Astrocyte (in vitro differentiated cells and primary cell): ENCODE measurements at regions not wholly inside any gene's neighbourhood (a gene's known extent, or its start where the extent isn't known, plus 50 kb on each side); places are given as distances from the start of the nearest gene placed in this dataset. TPM values are rescaled to one million over a fixed set of nuclear protein-coding genes. Genes with fewer than 3 reads are reported as not detected.

Experiments used
- DNase-seq: peaks from one replicate; pipeline ENCODE4 v3.0.0-alpha.2; 2010; ENCODE audit warnings: low read depth
- FAIRE-seq: peaks from 2 replicates; lab custom pipeline; 2011; peaks lifted over from hg19 to GRCh38; lab: Jason Lieb, UNC
- H2AFZ ChIP-seq: 2 replicates; pipeline ENCODE4 v1.6.0; 2012; ENCODE audit warnings: low read depth, low read length, inconsistent platforms
- H3K27ac ChIP-seq: 2 replicates; pipeline ENCODE4 v1.5.1; 2011; ENCODE audit warnings: low read depth, low read length, inconsistent platforms
- H3K27me3 ChIP-seq: 2 replicates; pipeline ENCODE4 v1.6.0; 2011; ENCODE audit warnings: low read length, inconsistent platforms; ENCODE audit not compliant: insufficient read depth
- H3K36me3 ChIP-seq: 2 replicates; pipeline ENCODE4 v1.5.1; 2011; ENCODE audit warnings: low read length, inconsistent platforms; ENCODE audit not compliant: insufficient read depth
- H3K4me1 ChIP-seq: 2 replicates; pipeline ENCODE4 v1.5.1; 2011; ENCODE audit warnings: low read length, inconsistent platforms; ENCODE audit not compliant: insufficient read depth
- H3K4me2 ChIP-seq: 2 replicates; pipeline ENCODE4 v1.6.0; 2012; ENCODE audit warnings: low read length, inconsistent platforms
- H3K4me3 ChIP-seq: 2 replicates; pipeline ENCODE4 v1.5.1; 2011; ENCODE audit warnings: low read depth, mild to moderate bottlenecking, low read length, inconsistent platforms; ENCODE audit not compliant: insufficient read depth
- H3K79me2 ChIP-seq: 2 replicates; pipeline ENCODE4 v1.6.0; 2012; ENCODE audit warnings: mild to moderate bottlenecking, low read length, inconsistent platforms; ENCODE audit not compliant: insufficient read depth
- H3K9ac ChIP-seq: 2 replicates; pipeline ENCODE4 v1.6.0; 2012; ENCODE audit warnings: mild to moderate bottlenecking, low read length, inconsistent platforms
- H3K9me3 ChIP-seq: 2 replicates; pipeline ENCODE4 v1.5.1; 2012; ENCODE audit warnings: low read depth, mild to moderate bottlenecking, low read length, inconsistent platforms; ENCODE audit not compliant: insufficient read depth
- H4K20me1 ChIP-seq: 2 replicates; pipeline ENCODE4 v1.6.0; 2012; ENCODE audit warnings: low read length, inconsistent platforms; ENCODE audit not compliant: insufficient read depth
- H3K27ac Mint-ChIP-seq: one replicate; pipeline ENCODE4 v1.8.0; 2021; ENCODE audit warnings: mild to moderate bottlenecking, mixed read lengths; ENCODE audit not compliant: unreplicated experiment
- H3K27me3 Mint-ChIP-seq: one replicate; pipeline ENCODE4 v1.8.0; 2021; ENCODE audit warnings: low read depth, mixed read lengths; ENCODE audit not compliant: unreplicated experiment
- H3K36me3 Mint-ChIP-seq: one replicate; pipeline ENCODE4 v1.8.0; 2021; ENCODE audit warnings: low read depth, mixed read lengths; ENCODE audit not compliant: unreplicated experiment
- H3K4me1 Mint-ChIP-seq: one replicate; pipeline ENCODE4 v1.8.0; 2021; ENCODE audit warnings: low read depth, mixed read lengths; ENCODE audit not compliant: unreplicated experiment
- H3K4me3 Mint-ChIP-seq: one replicate; pipeline ENCODE4 v1.8.0; 2021; ENCODE audit warnings: mild to moderate bottlenecking, moderate library complexity, mixed read lengths; ENCODE audit not compliant: unreplicated experiment
- H3K9me3 Mint-ChIP-seq: one replicate; pipeline ENCODE4 v1.8.0; 2021; ENCODE audit warnings: mild to moderate bottlenecking, mixed read lengths; ENCODE audit not compliant: unreplicated experiment
- EZH2 ChIP-seq: IDR thresholded peaks from 2 replicates; pipeline ENCODE4 v1.6.1; 2012; ENCODE audit warnings: mild to moderate bottlenecking, low read length, inconsistent platforms; ENCODE audit not compliant: insufficient read depth
- microRNA-seq: library from miRNA; unstranded; fragments of <30 nt; microRNA quantifications from one replicate; pipeline ENCODE4 v1.2.0, GENCODE V29; 2020
- TF ChIP-seq, protein P1 (sequence below): IDR thresholded peaks from 2 replicates; pipeline ENCODE4 v1.5.1; 2011; ENCODE audit warnings: low read depth, mild to moderate bottlenecking, inconsistent platforms, low read length, moderate library complexity; ENCODE audit not compliant: insufficient read depth

DNA sequence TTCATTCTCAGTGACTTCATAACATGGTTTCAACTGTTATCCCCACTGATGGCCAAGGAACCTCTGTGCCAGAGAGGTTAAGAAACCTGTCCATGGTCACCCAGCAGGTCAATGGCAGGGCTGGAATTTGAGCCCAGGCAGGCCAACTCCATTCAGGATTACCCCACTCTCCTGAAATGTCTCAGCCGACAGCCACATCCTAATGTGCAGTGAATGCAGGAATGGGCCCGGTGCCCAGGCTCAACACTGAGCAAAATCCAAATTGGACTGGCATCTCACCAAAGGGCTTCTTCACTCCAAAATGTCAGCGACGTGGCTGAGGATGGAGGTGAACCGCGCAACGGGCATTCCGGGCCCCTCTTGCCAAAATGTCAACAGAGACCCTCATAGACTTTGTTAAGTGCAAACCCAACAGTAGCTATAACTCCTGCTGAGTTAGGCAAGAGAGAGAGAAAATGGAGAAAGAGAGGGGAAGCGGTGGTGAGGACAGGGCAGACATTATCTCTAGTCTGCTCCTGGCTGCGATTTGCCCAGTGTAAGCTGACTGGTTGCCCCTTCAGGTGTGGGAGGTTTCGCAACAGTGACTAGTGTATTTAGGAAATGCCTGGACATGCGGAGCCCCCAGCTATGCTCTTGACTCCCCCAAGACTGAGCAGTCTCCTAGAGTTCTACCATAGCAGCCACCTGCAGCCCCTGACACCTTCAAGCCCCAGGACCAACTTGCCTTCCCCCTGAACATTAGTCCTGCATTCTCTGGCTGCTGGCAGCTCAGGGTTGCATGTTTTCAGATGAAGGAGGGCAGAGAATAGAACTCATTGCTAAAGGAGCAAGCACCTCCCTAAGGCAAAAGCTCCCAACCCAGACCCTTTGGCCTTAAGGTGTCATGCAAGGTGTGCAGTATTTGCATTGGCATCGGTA, 167.7 kb downstream of the ANAPC1 start:
- Histone ChIP-seq H3K79me2 (no peaks in the 10 kb centered on the region), H3K4me3 (no peak overlapping the region), H3K9ac (no peak overlapping the region), H3K9me3 (peaks cover 5% of the 10 kb centered on the region), H4K20me1 (no peaks in the 10 kb centered on the region), H3K27me3 (peaks cover 8% of the 10 kb centered on the region), H3K36me3 (no peaks in the 10 kb centered on the region), H3K4me2 (no peak overlapping the region), H2AFZ (no peak overlapping the region), H3K4me1 (peaks cover 7% of the 10 kb centered on the region), H3K27ac (no peak overlapping the region)
- TF ChIP-seq EZH2: no peak
- TF ChIP-seq, protein P1, sequence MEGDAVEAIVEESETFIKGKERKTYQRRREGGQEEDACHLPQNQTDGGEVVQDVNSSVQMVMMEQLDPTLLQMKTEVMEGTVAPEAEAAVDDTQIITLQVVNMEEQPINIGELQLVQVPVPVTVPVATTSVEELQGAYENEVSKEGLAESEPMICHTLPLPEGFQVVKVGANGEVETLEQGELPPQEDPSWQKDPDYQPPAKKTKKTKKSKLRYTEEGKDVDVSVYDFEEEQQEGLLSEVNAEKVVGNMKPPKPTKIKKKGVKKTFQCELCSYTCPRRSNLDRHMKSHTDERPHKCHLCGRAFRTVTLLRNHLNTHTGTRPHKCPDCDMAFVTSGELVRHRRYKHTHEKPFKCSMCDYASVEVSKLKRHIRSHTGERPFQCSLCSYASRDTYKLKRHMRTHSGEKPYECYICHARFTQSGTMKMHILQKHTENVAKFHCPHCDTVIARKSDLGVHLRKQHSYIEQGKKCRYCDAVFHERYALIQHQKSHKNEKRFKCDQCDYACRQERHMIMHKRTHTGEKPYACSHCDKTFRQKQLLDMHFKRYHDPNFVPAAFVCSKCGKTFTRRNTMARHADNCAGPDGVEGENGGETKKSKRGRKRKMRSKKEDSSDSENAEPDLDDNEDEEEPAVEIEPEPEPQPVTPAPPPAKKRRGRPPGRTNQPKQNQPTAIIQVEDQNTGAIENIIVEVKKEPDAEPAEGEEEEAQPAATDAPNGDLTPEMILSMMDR: no peak
- peaks cover 14% of the 10 kb centered on the region for H3K27me3 Mint-ChIP-seq
- DNase-seq (no peak), FAIRE-seq (no peak)
- no peak overlapping the region for H3K27ac Mint-ChIP-seq
- peaks cover 7% of the 10 kb centered on the region for H3K9me3 Mint-ChIP-seq
- H3K36me3 Mint-ChIP-seq: peaks cover 5% of the 10 kb centered on the region
- H3K4me3 Mint-ChIP-seq: no peak overlapping the region
- H3K4me1 Mint-ChIP-seq: peaks cover 25% of the 10 kb centered on the region

- Histone ChIP-seq H3K4me3 (no peak overlapping the region), H3K36me3 (no peaks in the 10 kb centered on the region), H2AFZ (no peak overlapping the region), H3K9me3 (no peaks in the 10 kb centered on the region), H3K27me3 (peaks cover 8% of the 10 kb centered on the region), H3K27ac (no peak overlapping the region), H3K4me2 (no peak overlapping the region), H3K79me2 (no peaks in the 10 kb centered on the region), H4K20me1 (no peaks in the 10 kb centered on the region), H3K4me1 (peaks cover 7% of the 10 kb centered on the region), H3K9ac (no peak overlapping the region)
- peaks cover 9% of the 10 kb centered on the region for H3K27me3 Mint-ChIP-seq
- no peak overlapping the region for H3K4me3 Mint-ChIP-seq
- peaks cover 1% of the 10 kb centered on the region for H3K9me3 Mint-ChIP-seq
- peak overlapping the region; percentile 68 for H3K27ac Mint-ChIP-seq
- H3K36me3 Mint-ChIP-seq: peaks cover under 1% of the 10 kb centered on the region
- no peak for DNase-seq
- no peak for FAIRE-seq
- TF ChIP-seq, protein P1: no peak
- TF ChIP-seq EZH2: no peak
- peaks cover 25% of the 10 kb centered on the region for H3K4me1 Mint-ChIP-seq
Observed at GRCh38 chr2:111716905-111717775, 166.9 kb downstream of the ANAPC1 start.

Small RNA genes in the stretch of these regions (microRNA-seq; reads per million reads assigned to microRNA genes)
- not detected for gene MIR4435-2
